ENCODE measurements at regions not wholly inside any gene's neighbourhood (a gene's known extent, or its start where the extent isn't known, plus 50 kb on each side); places are given as distances from the start of the nearest gene placed in this dataset.

GRCh38 chr11:98431463-98432359, 589.0 kb upstream of the CNTN5 start:
- no peak overlapping the region for H3K4me3 ChIP-seq (ENCODE audit: low read length)
- H3K9ac ChIP-seq (ENCODE audit: low read length), result no peak overlapping the region
- no peak overlapping the region for H3K4me2 ChIP-seq (ENCODE audit: low read length)
- no peak for ATAC-seq
- no peaks in the 10 kb centered on the region for H3K9me2 ChIP-seq (replicated peaks; ENCODE audit: low read length)
- peaks cover 22% of the 10 kb centered on the region; the same call in 1 of the 2 replicates for H3K9me3 ChIP-seq (ENCODE audit: low read length)
- H3K79me2 ChIP-seq (ENCODE audit: low read length), result no peaks in the 10 kb centered on the region
- ChIA-PET CTCF (no interaction called here), POLR2A (ENCODE audit: unreplicated experiment) (no interaction called here)
- no peaks in the 10 kb centered on the region for H3K36me3 ChIP-seq (ENCODE audit: low read depth, low read length)
- no peak overlapping the region for H2AFZ ChIP-seq (ENCODE audit: low read length)
- H3K4me1 ChIP-seq (ENCODE audit: insufficient read depth, low read length), result no peaks in the 10 kb centered on the region
- no peak for DNase-seq
- BruUV-seq (replicated peaks), result no TSS peak
- no peak overlapping the region for H3K27ac ChIP-seq (ENCODE audit: low read length)
- H3K27me3 ChIP-seq (ENCODE audit: low read length), result no peaks in the 10 kb centered on the region
- TF ChIP-seq EZH2phosphoT487 (IDR thresholded peaks at IDR 0.05; ENCODE audit: borderline replicate concordance, low read length), result no peak
- no peak for TF ChIP-seq CTCF (conservative IDR thresholded peaks at IDR 0.05; ENCODE audit: low read depth, low read length)
- no peak for TF ChIP-seq EZH2 (IDR thresholded peaks at IDR 0.05; ENCODE audit: low read length, unreplicated experiment)
- no peaks in the 10 kb centered on the region for H3F3A ChIP-seq (ENCODE audit: low read length, unreplicated experiment)
- no peaks in the 10 kb centered on the region for H4K20me1 ChIP-seq (ENCODE audit: low read length)
- intact Hi-C loops (cut with micrococcal nuclease), result no loop called here

GRCh38 chr11:98434296-98434695, 586.5 kb upstream of the CNTN5 start:
- no peak overlapping the region for H3K4me2 ChIP-seq (ENCODE audit: low read length)
- H3K27ac ChIP-seq (ENCODE audit: low read length), result no peak overlapping the region
- H3K9me3 ChIP-seq (ENCODE audit: low read length), result peaks cover 1% of the 10 kb centered on the region; the same call in 1 of the 2 replicates
- no peaks in the 10 kb centered on the region for H3K27me3 ChIP-seq (ENCODE audit: low read length)
- ATAC-seq, result no peak
- CTCF ChIA-PET, result no interaction called here
- H3K4me3 ChIP-seq (ENCODE audit: low read length), result no peak overlapping the region
- intact Hi-C loops (cut with micrococcal nuclease), result no loop called here
- H3K9me2 ChIP-seq (replicated peaks; ENCODE audit: low read length), result no peaks in the 10 kb centered on the region
- BruUV-seq (replicated peaks), result no TSS peak
- no peak for DNase-seq
- H3K36me3 ChIP-seq (ENCODE audit: low read depth, low read length), result no peaks in the 10 kb centered on the region
- H3F3A ChIP-seq (ENCODE audit: low read length, unreplicated experiment), result no peaks in the 10 kb centered on the region
- no peaks in the 10 kb centered on the region for H3K4me1 ChIP-seq (ENCODE audit: insufficient read depth, low read length)
- H2AFZ ChIP-seq (ENCODE audit: low read length), result no peak overlapping the region
- TF ChIP-seq CTCF (conservative IDR thresholded peaks at IDR 0.05; ENCODE audit: low read depth, low read length), result no peak
- TF ChIP-seq EZH2phosphoT487 (IDR thresholded peaks at IDR 0.05; ENCODE audit: borderline replicate concordance, low read length), result no peak
- no peak for TF ChIP-seq EZH2 (IDR thresholded peaks at IDR 0.05; ENCODE audit: low read length, unreplicated experiment)
- no peak overlapping the region for H3K9ac ChIP-seq (ENCODE audit: low read length)
- POLR2A ChIA-PET (ENCODE audit: unreplicated experiment), result no interaction called here
- no peaks in the 10 kb centered on the region for H4K20me1 ChIP-seq (ENCODE audit: low read length)
- H3K79me2 ChIP-seq (ENCODE audit: low read length), result no peaks in the 10 kb centered on the region

GRCh38 chr11:98453378-98453777, 567.4 kb upstream of the CNTN5 start:
- no peak for DNase-seq
- intact Hi-C loops (cut with micrococcal nuclease), result no loop called here
- no TSS peak for BruUV-seq (replicated peaks)
- Histone ChIP-seq H2AFZ (ENCODE audit: low read length) (no peak overlapping the region), H3K4me1 (ENCODE audit: insufficient read depth, low read length) (no peaks in the 10 kb centered on the region), H3K4me3 (ENCODE audit: low read length) (no peak overlapping the region), H3K9ac (ENCODE audit: low read length) (no peak overlapping the region), H3K36me3 (ENCODE audit: low read depth, low read length) (no peaks in the 10 kb centered on the region), H3K27ac (ENCODE audit: low read length) (no peak overlapping the region), H3K4me2 (ENCODE audit: low read length) (no peak overlapping the region), H3K9me3 (ENCODE audit: low read length) (no peaks in the 10 kb centered on the region), H3K27me3 (ENCODE audit: low read length) (peaks cover 9% of the 10 kb centered on the region; the same call in 1 of the 2 replicates), H3F3A (ENCODE audit: low read length, unreplicated experiment) (no peaks in the 10 kb centered on the region), H3K79me2 (ENCODE audit: low read length) (no peaks in the 10 kb centered on the region), H4K20me1 (ENCODE audit: low read length) (no peaks in the 10 kb centered on the region), H3K9me2 (replicated peaks; ENCODE audit: low read length) (no peaks in the 10 kb centered on the region)
- no peak for ATAC-seq
- TF ChIP-seq EZH2 (IDR thresholded peaks at IDR 0.05; ENCODE audit: low read length, unreplicated experiment), result no peak
- no peak for TF ChIP-seq EZH2phosphoT487 (IDR thresholded peaks at IDR 0.05; ENCODE audit: borderline replicate concordance, low read length)
- no peak for TF ChIP-seq CTCF (conservative IDR thresholded peaks at IDR 0.05; ENCODE audit: low read depth, low read length)
- ChIA-PET POLR2A (ENCODE audit: unreplicated experiment) (no interaction called here), CTCF (no interaction called here)
